T-helper 1 cell (primary cell): ENCODE measurements at regions not wholly inside any gene's neighbourhood (a gene's known extent, or its start where the extent isn't known, plus 50 kb on each side); places are given as distances from the start of the nearest gene placed in this dataset.

Source experiments
- DNase-seq, 5 donors: peaks; one replicate each; pipeline ENCODE4 v3.0.0-alpha.2; 2012 to 2020

DNA sequence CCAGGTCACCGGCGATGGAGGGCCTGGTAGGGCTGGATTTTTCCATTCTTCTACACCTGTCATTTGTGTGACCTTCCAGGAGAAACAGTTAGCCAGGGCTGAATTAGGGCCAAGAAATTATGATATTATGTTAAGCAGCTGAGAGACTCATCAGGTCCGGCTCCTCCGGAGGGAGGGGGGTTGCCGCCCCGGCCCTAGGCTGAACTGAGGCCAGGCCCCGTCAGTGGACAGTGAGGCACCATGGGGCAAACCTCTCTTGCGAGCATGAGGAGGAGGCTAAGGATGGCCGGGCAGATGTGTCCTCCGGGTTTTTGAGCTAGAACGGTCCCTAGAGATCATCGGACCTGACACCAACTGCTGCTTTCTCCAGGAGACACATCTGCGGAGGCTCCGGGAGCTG, 150.1 kb downstream of the SOX11 start:
- no peak for DNase-seq

DNA sequence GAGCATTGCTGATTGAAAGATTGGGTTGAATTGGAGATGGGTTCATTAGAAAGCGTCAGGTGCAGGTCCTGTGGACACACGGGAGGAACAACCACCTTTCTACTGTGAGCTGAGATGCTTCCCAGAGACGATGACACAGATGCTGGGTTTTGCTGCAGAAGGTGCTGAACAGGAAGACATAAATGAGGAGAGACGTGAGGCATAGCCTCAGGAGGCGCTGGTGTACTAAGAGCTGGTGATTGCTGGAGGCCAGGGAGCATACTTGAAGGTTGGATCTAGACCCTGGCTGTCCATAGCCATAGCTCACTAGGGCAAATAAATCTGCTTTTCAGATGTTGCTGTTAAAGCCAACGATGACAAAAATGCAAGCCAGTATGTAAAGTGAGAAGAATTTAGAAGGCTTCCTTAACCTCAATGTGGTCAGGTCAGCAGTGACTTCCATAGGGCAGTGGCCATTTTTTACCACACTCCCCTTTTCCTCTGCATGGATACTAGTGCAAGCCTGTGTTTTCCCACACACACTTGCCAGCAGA, 153.7 kb downstream of the SOX11 start:
- no peak for DNase-seq

DNA sequence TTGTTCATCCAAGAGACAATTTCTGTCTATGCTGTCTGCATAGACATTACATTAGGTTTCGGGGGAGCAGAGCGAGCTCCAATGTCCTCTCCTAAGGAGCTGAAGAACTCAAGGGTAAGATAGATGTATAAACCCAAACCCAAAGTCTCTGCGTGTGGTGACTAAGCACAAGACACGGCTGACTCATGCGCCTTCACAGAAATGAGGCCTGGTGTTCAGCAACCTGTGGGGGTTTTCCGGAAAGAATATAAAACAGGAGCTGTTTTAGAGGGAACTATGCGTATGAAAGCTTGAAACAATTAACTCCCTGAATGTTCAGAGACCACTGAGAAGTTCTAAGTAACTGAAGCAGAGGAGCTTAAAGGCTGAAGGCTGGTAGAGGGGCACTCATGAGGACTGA, 154.7 kb downstream of the SOX11 start:
- no peak for DNase-seq

DNA sequence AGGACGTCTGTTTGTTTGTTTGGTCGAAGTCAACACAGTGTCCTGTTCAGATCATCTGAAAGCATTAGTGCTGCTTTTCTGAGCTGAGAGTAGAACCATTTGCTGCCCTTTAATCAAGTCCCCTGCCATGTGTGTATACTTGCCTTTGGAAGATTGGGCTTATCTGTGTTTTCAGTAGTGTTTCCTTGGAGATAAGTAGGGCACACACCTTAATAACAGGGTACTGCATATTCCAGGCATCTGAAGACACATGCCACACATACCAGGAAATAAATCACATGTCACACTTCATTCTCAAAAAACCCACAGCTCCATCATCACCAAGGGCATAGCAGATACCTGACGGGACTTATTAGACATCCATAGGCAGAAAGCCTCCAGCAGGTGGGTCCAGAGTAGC, 157.4 kb downstream of the SOX11 start:
- DNase-seq, result no peak

DNA sequence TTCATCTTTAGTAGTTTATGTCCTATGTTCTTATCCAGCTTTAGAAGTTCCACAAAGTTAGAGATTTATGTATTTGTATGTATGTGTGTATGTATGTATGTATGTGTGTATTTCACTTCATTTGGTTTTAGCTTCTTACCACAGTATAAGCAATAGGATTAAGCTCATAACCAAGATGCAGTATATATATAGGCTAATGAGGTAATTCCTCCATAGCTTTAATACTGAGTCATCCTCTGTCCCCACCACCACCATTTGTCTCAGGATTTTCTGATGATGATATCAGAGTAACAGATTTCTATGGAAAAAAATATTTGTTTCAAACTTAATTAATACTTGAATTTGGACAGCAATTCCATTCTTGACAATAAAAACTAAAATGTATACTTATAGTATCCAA, 159.2 kb downstream of the SOX11 start:
- DNase-seq, result no peak

DNA sequence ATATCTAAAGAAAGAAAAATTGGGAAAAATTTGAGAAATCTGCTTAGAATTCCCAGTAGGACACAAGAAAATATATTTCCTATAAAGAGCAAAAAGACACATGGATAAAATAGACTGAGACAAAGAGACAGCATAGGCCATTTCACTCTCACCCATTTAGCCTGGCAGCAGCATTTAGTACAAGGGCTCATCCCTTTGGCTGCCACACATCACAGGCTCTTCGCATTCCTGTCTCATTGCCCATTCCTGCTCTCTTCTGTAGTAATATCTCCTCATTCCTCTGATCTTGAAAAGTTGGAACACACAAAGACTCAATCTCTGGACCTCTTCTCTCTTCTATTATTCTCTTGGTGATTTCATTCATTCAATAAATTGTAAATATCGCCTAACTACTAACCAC, 162.6 kb downstream of the SOX11 start:
- DNase-seq, result no peak

DNA sequence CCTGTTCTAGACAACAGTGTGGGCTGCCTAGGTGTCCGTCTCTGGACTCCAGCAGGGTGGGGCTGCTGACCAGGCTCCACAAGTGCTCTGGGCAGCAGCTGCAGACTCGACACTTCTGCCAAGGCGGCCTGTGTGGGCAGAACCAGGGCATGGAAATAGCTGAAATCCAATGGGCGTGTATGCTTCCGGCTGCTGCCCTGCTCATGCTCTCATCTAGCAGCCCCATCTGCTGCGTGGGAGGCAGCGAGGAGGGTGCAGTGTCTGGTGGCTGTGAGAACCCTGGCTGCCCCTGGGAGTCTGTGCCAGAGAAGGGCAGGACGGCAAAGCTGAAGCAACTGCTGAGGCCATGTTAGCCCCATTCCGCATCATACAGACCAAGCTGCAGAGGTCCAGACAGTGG, 174.9 kb downstream of the SOX11 start:
- no peak for DNase-seq

DNA sequence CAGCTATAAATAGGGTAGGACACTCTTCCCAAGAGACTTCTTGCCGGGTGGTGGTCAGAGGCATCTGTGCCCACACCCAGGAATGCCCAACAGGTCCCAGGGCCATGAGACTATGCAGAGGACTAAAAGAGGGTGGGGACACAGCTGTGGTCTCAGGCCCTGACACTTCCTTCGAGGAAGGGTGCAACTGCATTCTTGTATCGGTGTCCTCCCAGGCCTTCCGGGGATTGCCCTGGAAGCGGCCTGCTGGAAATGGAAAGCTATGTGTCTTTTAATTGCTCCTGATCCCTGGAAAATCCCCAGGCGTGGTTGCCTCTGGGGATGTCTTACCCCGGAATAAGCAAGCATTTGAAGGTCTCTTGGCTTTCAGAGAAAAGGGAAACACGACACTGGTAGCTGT, 176.7 kb downstream of the SOX11 start:
- no peak for DNase-seq

DNA sequence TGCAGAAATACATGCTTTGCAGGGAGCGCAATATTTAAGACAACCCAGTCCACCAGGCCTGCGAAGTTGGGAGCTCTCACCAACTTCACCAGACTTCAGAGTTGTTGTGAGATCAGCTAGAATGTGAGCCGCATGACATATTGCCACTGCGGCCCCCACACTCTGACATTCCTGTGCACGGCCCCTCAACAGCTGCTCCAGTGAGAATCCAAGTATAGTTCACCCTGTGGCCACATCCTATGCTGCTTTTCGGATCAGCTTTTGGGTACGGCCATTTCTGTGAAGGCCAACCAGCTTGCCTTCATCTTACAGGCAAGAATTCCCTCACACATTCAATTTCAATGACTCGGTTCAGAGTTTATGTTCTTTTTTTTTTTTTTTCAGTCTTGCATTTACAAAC, 177.8 kb downstream of the SOX11 start:
- no peak for DNase-seq

DNA sequence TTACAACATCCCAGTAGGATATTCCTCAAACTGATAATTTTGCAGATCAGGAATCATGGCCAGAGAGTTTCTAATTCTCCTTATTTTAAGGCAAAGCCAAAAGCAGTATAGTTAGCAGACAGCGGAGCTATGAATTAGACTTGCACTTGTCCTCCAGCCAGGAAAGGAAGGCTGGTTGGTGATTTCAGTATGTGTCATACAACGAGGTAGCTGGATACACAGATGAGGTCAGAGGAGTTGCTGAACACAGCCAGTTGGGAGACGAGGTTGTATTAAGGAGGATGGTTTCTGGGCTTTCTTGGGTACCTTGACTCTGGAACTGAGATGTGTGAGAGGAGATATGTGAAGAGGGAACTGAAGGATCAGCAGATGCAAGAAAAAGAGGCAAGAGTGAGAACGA, 185.2 kb downstream of the SOX11 start:
- DNase-seq, result no peak

DNA sequence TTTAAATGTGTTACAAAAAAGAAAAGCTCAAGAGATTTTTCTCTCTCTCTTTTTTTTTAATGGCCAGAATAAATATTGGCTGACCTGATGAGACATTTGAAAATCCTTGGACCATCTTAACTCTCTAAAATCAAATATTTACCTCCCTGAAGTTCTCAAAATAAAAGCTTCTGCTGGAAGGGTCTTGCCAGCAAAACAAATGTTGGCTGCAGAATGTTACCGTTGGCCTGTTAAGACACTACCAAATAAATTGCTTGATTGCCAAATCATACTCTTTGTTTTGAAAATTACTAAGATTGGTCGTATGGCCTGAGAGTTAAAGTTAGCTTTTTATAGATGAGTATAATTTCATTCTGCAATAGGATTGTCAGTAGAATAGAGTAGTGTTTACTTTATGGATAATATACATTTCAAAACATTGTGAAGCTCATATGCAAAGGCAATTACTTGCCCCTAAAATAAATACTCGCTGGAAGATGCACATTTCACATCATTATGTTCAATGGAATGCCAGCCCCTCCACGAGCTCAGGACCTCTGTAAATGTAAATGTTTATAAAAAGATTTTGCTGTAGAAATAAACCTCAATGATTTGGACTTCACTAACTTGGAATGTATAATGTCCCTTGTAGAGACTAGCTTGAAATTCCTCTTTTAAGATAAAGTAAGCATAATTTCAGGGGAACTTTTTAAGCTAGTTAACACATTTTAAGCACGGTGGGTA, 193.4 kb downstream of the SOX11 start:
- no peak for DNase-seq

DNA sequence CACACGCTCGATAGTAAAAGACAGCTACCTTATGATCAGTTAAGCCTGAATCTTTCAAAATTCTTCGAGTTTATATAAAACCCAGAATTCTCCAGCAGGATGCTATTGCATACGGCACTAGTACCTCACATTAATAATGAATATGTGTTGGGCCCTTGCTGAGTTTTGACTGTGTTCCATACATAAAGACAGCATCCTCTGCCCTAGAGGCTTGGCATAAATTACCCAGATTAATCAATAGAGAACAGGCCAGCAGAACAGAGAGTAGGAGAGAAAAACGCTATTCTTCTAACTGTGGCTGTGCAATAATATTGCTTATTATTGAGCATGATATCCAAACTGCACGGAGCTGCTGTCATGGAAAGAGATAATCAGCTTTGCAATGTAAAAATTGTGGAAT, 194.3 kb downstream of the SOX11 start:
- no peak for DNase-seq

DNA sequence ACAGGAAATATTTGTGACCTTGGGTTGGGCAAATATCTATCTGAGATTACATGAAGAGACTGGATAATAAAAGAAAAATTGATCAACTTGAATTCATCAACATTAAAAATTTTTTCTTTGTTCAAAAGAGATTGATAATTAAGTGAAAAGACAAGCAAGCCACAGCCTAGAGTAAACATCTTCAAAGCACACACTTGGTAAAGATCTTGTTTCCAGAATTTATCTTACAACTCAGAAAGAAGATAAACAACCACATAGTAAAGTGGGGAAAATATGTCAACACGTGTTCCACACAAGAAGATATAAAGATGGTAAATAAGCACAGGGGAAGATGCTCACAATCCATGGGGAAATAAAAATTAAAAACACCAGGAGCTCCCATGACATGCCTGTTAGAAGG, 195.9 kb downstream of the SOX11 start:
- no peak for DNase-seq

DNA sequence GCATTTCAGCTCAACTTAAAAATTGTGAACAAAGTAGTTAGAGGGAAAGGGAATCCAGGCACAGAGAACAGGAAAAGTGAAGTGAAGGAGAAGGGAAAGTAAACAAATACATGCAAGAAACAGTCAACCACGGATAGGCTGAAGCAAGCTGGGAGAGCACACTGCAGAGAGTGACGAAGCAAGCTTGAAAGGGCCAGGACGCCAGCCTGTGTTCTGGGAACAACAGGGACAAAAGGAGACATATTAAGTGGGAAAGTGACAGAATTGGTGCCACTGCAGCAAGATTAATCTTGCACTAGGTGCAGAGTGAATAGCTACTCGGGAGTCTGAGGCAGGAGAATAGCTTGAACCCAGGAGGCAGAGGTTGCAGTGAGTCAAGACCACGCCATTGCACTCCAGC, 197.3 kb downstream of the SOX11 start:
- DNase-seq, result no peak

DNA sequence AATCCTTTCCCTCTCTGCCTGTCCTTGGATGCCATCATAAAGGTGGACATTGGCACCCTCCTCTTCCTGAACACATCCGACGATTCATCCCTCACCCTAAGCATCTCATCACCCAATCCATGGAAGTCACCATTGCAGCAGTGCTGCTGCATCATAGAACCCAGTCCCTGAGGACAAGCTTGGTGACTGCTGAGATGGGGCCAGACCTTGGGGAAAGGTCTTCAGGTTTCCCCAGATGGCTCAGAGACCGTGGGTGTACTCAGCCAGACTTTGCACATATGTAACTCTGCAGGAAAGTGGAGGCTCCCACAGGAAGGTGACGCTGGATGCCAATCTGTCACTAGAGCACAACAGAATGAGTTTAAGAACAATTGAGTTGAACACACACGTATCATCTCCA, 202.2 kb downstream of the SOX11 start:
- DNase-seq, result no peak

DNA sequence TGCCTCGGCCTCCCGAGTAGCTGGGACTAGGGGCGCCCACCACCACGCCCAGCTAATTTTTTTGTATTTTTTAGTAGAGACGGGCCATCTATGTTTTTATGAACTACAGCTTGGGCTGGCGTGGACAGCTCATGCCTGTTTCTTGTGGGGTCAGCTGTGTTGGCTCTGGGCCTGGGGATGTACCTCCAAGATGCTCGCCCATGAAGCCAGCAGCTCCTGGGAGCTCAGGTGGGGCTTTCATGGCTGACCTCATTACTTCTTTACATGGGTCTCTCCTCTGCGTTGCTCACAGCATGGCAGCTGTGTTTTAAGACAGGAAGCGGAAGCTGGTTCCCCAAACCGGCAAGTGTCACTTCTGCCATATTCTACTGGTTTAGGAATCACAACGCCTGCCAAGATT, 203.1 kb downstream of the SOX11 start:
- DNase-seq, result no peak

DNA sequence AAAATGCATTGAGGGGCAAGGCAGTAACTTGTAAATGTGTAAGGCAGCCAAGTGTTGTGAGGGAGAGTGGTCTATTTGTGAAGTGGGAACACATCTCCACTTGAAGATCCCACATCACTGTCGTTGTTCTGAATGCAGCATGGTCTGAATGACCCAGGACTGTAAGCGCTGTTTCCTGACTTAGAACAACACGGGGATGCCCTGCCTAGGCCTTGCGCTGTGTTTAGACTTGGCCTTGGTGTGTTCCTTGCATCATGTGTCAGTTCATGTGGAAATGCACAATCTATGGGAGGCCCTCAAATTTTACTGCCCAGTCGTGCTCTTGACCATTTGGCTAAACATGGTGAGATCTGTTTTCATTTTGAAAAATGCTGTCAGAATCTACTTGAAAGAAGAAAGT, 205.1 kb downstream of the SOX11 start:
- DNase-seq, result no peak

DNA sequence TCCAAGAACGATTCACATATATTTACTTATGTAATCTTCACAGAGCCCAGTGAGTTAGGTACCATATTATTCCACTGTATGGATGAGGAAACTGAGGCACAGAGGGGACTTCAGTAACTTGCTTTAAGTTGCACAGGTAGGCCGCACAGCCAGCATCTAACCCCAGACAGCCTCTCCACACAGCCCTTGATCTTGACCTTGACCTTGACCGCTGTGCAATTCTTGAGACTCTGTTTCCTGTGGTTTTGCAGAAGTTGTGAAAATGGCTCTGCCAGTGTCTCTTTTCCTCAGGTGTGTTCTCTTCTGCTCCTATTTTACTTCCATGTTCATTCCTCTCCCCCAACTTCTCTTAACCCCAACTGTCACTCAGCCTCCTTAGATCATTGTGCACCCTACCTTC, 206.5 kb downstream of the SOX11 start:
- DNase-seq, result no peak

DNA sequence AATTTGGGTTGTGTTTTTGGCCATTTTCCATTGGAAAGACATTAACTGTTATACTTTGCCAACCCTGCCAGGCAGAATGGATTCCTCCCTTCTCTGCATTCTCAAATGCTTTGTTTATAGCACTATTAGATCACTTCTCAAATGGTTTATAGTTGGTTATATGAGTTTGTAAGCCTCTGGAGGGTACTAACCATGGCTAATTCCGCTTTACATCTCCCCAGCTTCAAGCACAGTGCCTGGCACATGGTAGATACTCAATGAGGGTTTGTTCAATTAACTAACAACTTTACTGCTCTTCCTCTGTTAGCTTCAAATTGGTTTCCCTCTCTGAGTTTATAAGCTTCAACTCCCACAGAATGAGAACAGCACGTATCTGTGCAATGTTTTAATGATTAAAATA, 213.5 kb downstream of the SOX11 start:
- DNase-seq, result no peak

DNA sequence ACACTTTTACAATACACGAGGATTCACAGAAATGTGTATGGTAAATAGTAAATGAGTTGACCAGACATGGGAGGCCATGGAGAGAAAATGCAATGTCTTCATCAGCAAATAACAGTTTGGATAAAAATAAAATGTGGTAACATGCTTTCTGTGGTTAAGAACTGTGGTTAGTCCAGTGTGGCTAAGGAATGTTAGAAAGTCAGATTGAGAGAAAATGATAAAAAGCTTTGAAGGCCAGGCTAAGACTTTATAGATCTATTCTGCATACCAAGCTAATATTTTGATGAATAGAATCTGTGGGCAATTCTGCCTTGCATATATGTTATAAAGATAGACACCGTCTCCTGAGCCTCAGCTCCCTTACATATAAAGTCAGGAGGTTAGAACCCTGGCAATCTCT, 215.9 kb downstream of the SOX11 start:
- no peak for DNase-seq

DNA sequence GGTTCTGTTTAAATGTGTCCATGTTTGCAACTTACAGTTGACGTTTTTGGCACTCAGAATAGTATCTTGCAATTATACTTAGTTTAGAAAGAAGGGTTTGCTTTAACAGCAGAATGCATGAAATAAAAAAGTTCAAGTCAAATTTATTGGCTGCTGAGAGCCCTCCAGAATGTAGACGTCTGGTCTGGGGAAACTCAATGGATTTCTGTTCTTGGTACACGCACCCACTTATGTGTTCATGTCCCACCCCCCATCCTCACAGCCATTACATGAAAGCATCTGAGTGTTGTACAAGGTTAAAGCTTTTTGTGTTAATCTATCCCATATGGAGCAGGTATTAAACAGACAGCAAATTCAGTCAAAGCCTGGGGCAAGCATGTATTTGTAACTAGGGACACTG, 219.5 kb downstream of the SOX11 start:
- no peak for DNase-seq

DNA sequence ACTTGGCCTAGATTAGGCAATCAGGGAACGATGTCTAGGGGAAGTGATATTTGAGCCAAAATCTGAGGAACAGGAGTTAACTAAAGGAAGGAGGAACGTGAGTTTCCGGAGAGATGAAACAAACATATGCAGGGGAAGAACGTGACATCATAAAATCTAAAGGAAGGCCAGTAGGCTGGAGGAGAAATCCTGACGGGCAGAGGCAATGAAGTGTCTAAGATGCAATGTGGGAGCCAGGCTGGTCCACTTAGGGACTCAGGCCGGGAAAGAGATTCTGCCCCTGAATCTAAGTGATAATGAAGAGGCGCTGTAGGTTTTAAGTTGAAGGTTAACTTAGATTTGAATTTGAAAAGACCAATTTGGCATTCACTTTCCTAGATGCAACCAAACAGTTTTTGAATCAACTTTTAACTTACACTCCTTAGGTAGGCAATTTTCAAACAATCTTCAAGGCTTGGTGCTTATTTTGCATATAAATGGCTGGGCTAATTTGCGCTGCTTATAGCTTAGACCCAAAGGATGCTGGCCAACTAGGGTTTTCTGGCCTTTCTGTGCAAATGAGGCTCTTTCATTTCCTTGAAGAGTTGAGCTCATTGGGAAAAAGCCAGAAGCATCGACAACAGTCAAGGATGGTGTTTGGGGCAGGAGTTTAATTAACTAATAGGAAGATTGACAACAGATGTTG, 221.7 kb downstream of the SOX11 start:
- DNase-seq, result no peak

DNA sequence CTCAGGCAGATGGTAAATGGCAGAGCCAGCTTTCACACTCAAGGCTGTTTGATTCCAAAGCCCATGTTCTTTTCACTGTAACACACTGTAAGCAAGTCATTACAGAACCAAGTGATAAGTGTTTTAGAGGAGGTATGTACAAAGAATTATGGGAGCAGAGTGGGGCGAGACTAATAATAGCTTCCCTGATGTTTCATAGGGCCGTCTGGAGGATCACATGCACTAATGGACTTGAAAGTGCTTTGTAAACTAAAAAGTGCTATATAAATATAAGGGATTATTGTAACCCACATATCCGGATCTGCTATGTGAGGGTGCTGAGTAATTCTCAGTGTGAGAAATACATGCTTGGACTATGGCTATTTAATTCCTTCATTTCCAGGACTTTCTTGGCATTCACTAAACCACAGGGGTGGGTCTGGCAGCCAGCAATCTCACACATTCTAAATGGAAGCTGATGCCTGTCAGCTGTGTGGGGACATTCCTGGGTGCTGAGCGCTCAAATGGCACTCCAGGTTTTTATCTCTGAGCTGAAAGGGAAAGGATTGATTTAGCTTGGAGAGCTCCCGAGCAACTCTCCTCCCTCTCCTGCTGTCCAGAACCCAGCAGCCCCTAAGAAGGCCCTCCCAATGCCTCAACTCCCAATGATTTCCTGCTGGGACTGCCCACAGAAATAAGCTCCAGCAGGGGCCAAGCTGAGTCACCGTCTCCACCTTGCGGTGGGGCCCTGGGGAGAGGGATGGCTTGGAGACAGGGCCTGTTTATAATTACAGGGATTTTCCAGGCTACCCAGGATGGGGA, 222.8 kb downstream of the SOX11 start:
- DNase-seq, result no peak

DNA sequence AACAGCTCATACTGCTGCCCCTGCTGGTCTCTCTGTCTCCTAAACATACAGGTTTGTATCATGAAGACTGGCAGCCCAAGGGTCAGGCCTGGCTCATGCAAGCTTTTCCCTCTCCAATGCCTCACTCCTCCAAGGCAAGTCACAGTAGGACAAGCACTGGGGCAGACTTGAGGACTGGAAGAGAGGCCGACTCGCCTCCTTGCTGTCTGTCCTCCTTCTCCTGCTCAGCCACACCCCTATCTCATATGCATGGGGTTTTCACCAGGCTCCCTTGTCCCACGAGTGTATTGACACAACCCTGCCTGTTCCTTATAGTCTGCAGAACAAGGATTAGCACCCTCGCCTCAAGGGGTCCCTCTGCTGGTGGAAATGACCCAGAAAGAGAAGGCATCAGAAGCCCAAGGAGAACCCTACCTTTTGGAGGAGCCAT, 223.7 kb downstream of the SOX11 start:
- DNase-seq, result no peak
